SK-N-MC (cell line): ENCODE measurements at regions not wholly inside any gene's neighbourhood (a gene's known extent, or its start where the extent isn't known, plus 50 kb on each side); places are given as distances from the start of the nearest gene placed in this dataset.

ENCODE experiments used
- EZH2 ChIP-seq: fragments of 200-600 bp; sonication (generic); IDR thresholded peaks from one replicate; pipeline ENCODE4 v1.6.1; 2017; ENCODE audit warnings: antibody characterized with exemption
- POLR2AphosphoS5 ChIP-seq: IDR thresholded peaks from 2 replicates; pipeline ENCODE4 v1.6.1; 2012; ENCODE audit warnings: mild to moderate bottlenecking, low read depth, low read length, borderline replicate concordance

DNA sequence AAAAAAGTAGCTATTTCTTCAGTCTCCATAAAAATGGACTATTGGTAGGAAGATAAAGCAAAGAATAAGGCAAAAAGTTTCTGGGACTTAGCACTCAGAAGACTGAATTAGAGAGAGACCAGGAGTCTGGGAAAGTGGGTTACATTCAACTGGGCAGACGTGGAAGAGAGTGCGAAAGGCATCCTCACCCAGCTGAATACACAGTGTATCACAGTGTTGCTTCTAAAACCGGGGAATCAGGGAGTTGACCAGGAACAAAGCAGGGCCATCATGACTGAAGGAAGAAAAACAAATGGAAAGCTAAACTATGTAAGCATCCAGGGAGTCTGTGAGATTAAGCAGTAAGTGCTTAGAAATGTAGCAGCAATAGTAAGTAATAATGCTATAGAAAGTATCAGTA is 452.9 kb upstream of the MAN1A1 start:
- TF ChIP-seq EZH2 (no peak), POLR2AphosphoS5 (no peak)
